ENCODE measurements at regions not wholly inside any gene's neighbourhood (a gene's known extent, or its start where the extent isn't known, plus 50 kb on each side); places are given as distances from the start of the nearest gene placed in this dataset.

- Histone ChIP-seq H3K27me3 (ENCODE audit: control insufficient read depth, insufficient read depth) (no peaks in the 10 kb centered on the region), H3K9me3 (ENCODE audit: control insufficient read depth, low read length) (no peaks in the 10 kb centered on the region), H3K4me3 (ENCODE audit: low read length) (no peak overlapping the region), H3K27ac (ENCODE audit: low read length) (no peak overlapping the region), H3K4me1 (ENCODE audit: control insufficient read depth, insufficient read depth, low read length) (no peaks in the 10 kb centered on the region)
- intact Hi-C loops (cut with DNase I): no loop called here
- WGBS: 81% methylated on average over 4 of the region's 4 CpGs
- DNase-seq (no peak), ATAC-seq (no peak)
These were observed 377.7 kb upstream of the MGMT start for GRCh38 chr10:129089341-129089740.

DNA sequence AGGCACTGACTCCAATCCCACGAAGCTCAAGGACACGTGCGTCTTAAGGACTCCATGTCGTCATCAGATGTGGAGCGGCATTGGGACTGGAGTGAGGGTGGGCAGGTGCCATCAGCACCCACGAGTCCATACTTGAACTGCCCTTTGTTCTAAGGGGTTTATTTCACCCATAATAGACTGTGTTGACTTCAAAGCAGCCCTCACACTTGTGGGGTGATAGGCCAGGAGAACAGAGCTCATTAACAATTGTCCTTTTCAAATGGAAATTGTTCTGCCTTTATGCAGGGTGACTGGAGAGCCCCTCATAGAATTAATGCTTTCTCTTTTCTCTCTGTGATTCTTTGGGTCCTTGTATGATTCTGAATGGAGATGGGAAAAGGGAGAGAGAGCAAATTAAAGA is 376.9 kb upstream of the MGMT start:
- intact Hi-C loops (cut with DNase I): no loop called here
- Histone ChIP-seq H3K4me3 (ENCODE audit: low read length) (no peak overlapping the region), H3K4me1 (ENCODE audit: control insufficient read depth, insufficient read depth, low read length) (no peaks in the 10 kb centered on the region), H3K27me3 (ENCODE audit: control insufficient read depth, insufficient read depth) (no peaks in the 10 kb centered on the region), H3K27ac (ENCODE audit: low read length) (no peak overlapping the region), H3K9me3 (ENCODE audit: control insufficient read depth, low read length) (no peaks in the 10 kb centered on the region)
- DNase-seq (no peak), ATAC-seq (no peak)
- 87% methylated on average over 6 of the region's 6 CpGs for WGBS

DNA sequence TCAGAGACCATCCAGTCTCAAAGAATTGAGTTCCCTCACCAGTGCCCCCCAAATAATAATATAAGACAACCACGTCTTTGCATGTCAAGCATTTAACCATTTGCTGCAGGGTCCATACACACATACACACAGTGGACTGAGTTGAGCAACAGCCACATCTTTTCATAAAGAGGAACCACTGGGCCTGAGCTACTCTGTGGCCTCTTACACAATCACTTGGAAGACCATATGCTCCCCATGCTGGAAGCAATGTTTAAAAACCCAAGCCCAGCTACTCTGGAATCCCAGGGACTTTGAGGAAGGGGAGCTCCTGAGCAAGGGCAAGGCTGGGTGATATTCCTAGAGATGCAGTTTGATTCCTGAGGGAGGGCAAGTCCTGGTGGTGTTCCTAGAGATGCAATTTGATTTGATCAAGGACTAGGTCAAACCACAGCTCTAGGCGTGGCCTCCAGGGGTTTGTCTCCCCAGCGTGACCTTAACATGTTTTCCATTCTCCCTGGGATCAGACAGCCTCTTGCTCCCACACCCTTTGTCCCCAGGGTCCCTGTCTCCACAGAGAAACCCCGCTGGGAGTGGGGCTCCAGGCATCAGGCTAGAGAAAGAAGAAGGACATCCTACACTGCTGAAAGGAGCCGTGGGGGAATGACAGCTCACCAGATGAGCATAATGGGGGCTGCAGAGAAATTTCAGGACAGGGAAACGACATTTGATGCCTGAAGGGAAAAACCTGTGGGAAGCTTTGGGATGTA is 376.2 kb upstream of the MGMT start:
- intact Hi-C loops (cut with DNase I): no loop called here
- ATAC-seq: peak; percentile 41 to 45
- 81% methylated on average over 6 of the region's 6 CpGs for WGBS

GRCh38 chr10:129093641-129094040 is 373.4 kb upstream of the MGMT start:
- DNase-seq: peak in 1 of 3 donors; percentile 40
- Histone ChIP-seq H3K27ac (ENCODE audit: low read length) (no peak overlapping the region), H3K9me3 (ENCODE audit: control insufficient read depth, low read length) (no peaks in the 10 kb centered on the region), H3K4me1 (ENCODE audit: control insufficient read depth, insufficient read depth, low read length) (no peaks in the 10 kb centered on the region), H3K27me3 (ENCODE audit: control insufficient read depth, insufficient read depth) (no peaks in the 10 kb centered on the region), H3K4me3 (ENCODE audit: low read length) (no peak overlapping the region)
- no peak for ATAC-seq
- 85% methylated on average over 8 of the region's 8 CpGs for WGBS
- intact Hi-C loops (cut with DNase I): no loop called here

More for the DNA sequence above, 376.2 kb upstream of the MGMT start:
- Histone ChIP-seq H3K4me1 (ENCODE audit: control insufficient read depth, insufficient read depth, low read length) (no peaks in the 10 kb centered on the region), H3K27ac (ENCODE audit: low read length) (no peak overlapping the region), H3K9me3 (ENCODE audit: control insufficient read depth, low read length) (no peaks in the 10 kb centered on the region), H3K4me3 (ENCODE audit: low read length) (no peak overlapping the region), H3K27me3 (ENCODE audit: control insufficient read depth, insufficient read depth) (no peaks in the 10 kb centered on the region)
- no peak for DNase-seq

DNA sequence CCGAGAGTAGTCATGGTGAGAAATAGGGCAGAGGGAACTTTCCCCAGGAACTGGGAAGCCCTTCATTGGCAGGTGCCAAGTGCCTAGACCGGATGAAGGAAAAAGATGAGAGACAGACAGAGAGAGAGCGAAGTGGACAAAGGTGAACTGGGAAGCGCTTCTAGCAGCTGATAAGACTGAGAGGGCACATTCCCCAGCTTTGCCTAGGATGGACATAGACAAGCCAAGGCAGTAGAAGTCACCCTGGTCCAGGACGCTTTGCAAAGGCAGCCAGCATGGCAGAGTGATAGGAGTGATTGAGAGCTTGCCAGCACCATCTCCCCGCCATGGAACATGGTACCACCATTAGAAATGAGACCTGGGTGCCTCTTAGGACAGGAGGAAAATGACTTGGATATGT is 372.8 kb upstream of the MGMT start:
- H3K9me3 ChIP-seq (ENCODE audit: control insufficient read depth, low read length): no peaks in the 10 kb centered on the region
- H3K4me1 ChIP-seq (ENCODE audit: control insufficient read depth, insufficient read depth, low read length): no peaks in the 10 kb centered on the region
- intact Hi-C loops (cut with DNase I): no loop called here
- DNase-seq (no peak), ATAC-seq (no peak)
- H3K27me3 ChIP-seq (ENCODE audit: control insufficient read depth, insufficient read depth): no peaks in the 10 kb centered on the region
- 85% methylated on average over 6 of the region's 6 CpGs for WGBS
- H3K4me3 ChIP-seq (ENCODE audit: low read length): no peak overlapping the region
- no peak overlapping the region for H3K27ac ChIP-seq (ENCODE audit: low read length)

DNA sequence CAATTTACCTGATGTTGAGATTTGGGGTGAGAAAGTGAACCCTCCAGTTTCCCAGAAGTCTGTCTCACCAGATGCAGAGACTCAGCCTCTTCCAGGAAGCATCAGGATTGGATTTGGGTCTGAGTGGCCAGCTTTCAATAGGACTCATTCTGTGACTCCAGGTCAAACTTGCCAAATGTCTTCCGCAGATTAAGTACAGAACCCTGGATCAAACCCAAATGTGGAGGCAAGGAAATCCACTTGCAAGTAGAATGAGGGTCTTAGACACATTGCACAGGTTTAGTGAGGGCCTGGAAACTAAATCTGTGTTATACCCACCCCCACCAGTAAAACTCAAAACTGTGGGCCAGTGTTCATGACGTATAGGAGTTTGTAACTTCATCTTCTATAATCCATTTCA is 372.2 kb upstream of the MGMT start:
- no peaks in the 10 kb centered on the region for H3K27me3 ChIP-seq (ENCODE audit: control insufficient read depth, insufficient read depth)
- H3K27ac ChIP-seq (ENCODE audit: low read length): no peak overlapping the region
- H3K9me3 ChIP-seq (ENCODE audit: control insufficient read depth, low read length): no peaks in the 10 kb centered on the region
- intact Hi-C loops (cut with DNase I): no loop called here
- H3K4me1 ChIP-seq (ENCODE audit: control insufficient read depth, insufficient read depth, low read length): no peaks in the 10 kb centered on the region
- ATAC-seq (no peak), DNase-seq (no peak)
- no peak overlapping the region for H3K4me3 ChIP-seq (ENCODE audit: low read length)
- WGBS: 68% methylated on average over 2 of the region's 2 CpGs

GRCh38 chr10:129095680-129096064 is 371.4 kb upstream of the MGMT start:
- Histone ChIP-seq H3K4me1 (ENCODE audit: control insufficient read depth, insufficient read depth, low read length) (no peaks in the 10 kb centered on the region), H3K9me3 (ENCODE audit: control insufficient read depth, low read length) (no peaks in the 10 kb centered on the region), H3K27me3 (ENCODE audit: control insufficient read depth, insufficient read depth) (no peaks in the 10 kb centered on the region), H3K27ac (ENCODE audit: low read length) (no peak overlapping the region), H3K4me3 (ENCODE audit: low read length) (no peak overlapping the region)
- intact Hi-C loops (cut with DNase I): no loop called here
- DNase-seq: no peak
- 80% methylated on average over 7 of the region's 7 CpGs for WGBS
- ATAC-seq: no peak

DNA sequence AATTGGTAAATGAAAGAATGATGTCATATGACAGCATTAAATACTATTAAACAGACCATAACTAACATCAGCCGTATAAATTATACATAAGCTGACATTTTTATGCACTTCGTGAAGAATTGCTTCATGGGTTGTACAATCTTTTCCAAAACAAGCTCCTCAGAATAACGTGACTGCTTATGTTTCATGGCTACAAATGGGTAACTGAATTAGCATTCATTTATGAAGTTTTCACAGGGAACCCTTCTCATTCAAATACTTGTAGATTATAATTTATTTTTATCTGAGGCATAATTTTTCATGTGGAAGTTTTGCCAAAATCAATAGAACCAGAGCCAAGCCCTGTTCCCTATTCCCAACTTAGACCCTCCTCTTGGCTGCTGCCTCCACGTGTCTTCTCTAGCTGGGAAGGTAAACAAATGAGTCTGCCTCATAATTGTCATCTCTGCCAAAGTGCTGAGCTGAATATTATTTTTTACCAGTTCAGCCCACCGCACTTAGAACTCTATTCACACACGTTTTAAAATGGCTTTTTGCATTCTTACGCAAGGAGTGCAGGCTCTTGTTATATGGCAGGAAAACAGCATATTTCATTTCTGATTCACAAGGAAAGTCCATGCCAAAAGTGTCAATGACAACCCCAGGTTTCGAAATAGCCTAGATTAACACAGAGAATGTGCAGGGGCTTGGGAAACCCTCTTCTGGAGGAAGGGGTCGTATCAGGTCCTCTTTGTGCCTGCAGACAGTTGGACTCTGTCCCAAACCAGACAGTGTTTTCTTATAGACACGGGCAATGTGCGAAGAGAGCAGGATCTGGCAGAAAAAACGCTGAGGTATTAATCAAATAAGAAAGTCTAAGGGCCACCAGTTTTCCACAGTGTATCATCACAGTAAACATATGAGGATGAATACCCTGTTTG is 370.7 kb upstream of the MGMT start:
- Histone ChIP-seq H3K4me3 (ENCODE audit: low read length) (no peak overlapping the region), H3K27ac (ENCODE audit: low read length) (no peak overlapping the region), H3K27me3 (ENCODE audit: control insufficient read depth, insufficient read depth) (no peaks in the 10 kb centered on the region), H3K9me3 (ENCODE audit: control insufficient read depth, low read length) (no peaks in the 10 kb centered on the region), H3K4me1 (ENCODE audit: control insufficient read depth, insufficient read depth, low read length) (no peaks in the 10 kb centered on the region)
- intact Hi-C loops (cut with DNase I): no loop called here
- 27% methylated on average over 12 of the region's 12 CpGs for WGBS
- peak; percentile 83 to 90 for ATAC-seq
- peak; percentile 43 to 77 (median 71) for DNase-seq

DNA sequence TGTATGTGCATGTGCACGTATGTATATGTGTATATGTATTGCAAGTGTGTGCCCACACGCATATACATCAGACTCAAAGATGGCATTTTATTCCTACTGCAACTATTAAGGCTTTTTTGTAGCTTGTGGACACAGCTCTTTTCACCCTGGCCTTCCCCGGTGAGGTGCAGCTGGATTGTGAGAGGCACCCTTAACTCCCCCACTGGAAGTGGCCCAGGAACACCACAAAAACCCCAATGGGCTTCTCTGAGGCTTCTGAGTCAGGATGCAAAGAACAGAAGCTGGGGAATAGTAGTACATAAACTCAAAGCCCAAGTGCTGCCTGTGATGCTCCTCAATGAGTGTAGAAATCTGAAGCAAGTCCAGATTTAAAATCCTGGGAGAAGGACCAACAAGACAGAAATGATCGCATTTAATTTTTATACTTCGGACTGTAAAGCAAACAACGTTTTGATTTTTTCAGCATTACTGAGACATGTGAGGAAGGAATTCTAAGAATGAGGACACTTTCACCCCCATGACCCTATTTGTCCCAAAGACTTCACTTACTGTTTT is 369.2 kb upstream of the MGMT start:
- WGBS: 71% methylated on average over 6 of the region's 6 CpGs
- Histone ChIP-seq H3K4me3 (ENCODE audit: low read length) (no peak overlapping the region), H3K27me3 (ENCODE audit: control insufficient read depth, insufficient read depth) (no peaks in the 10 kb centered on the region), H3K27ac (ENCODE audit: low read length) (no peak overlapping the region), H3K9me3 (ENCODE audit: control insufficient read depth, low read length) (no peaks in the 10 kb centered on the region), H3K4me1 (ENCODE audit: control insufficient read depth, insufficient read depth, low read length) (no peaks in the 10 kb centered on the region)
- intact Hi-C loops (cut with DNase I): no loop called here
- no peak for DNase-seq
- no peak for ATAC-seq

GRCh38 chr10:129098517-129098916 is 368.5 kb upstream of the MGMT start:
- Histone ChIP-seq H3K4me3 (ENCODE audit: low read length) (no peak overlapping the region), H3K9me3 (ENCODE audit: control insufficient read depth, low read length) (no peaks in the 10 kb centered on the region), H3K4me1 (ENCODE audit: control insufficient read depth, insufficient read depth, low read length) (peaks cover 1% of the 10 kb centered on the region), H3K27me3 (ENCODE audit: control insufficient read depth, insufficient read depth) (no peaks in the 10 kb centered on the region), H3K27ac (ENCODE audit: low read length) (no peak overlapping the region)
- intact Hi-C loops (cut with DNase I): no loop called here
- DNase-seq (no peak), ATAC-seq (no peak)
- 91% methylated on average over 5 of the region's 5 CpGs for WGBS

DNA sequence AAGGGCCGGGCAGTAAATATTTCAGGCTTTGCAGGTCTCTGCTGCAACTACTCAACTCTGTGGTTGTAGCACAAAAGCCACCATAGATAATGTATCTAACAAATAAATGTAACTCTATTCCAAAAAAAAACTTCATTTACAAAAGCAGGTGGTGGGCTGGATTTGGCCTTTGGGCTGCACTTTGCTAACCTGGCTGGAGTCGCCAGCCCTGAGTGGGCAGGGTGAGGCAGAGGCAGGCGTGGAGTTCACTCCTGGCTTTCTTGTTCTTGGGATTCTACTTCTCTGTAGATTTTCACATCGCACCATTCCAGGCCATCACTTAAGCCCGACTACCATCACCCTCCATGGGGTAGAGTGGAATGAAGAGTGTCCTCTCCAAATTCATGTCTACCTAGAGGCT is 367.6 kb upstream of the MGMT start:
- 98% methylated on average over 5 of the region's 5 CpGs for WGBS
- Histone ChIP-seq H3K27ac (ENCODE audit: low read length) (no peak overlapping the region), H3K4me1 (ENCODE audit: control insufficient read depth, insufficient read depth, low read length) (peaks cover 1% of the 10 kb centered on the region), H3K4me3 (ENCODE audit: low read length) (no peak overlapping the region), H3K9me3 (ENCODE audit: control insufficient read depth, low read length) (no peaks in the 10 kb centered on the region), H3K27me3 (ENCODE audit: control insufficient read depth, insufficient read depth) (no peaks in the 10 kb centered on the region)
- intact Hi-C loops (cut with DNase I): no loop called here
- ATAC-seq (no peak), DNase-seq (no peak)
